ENCODE measurements at regions not wholly inside any gene's neighbourhood (a gene's known extent, or its start where the extent isn't known, plus 50 kb on each side); places are given as distances from the start of the nearest gene placed in this dataset.

- TF ChIP-seq POLR2AphosphoS5 (IDR thresholded peaks at IDR 0.05; ENCODE audit: low read depth, low read length) (no peak), POLR2A (IDR thresholded peaks at IDR 0.05; ENCODE audit: low read depth, low read length) (no peak), TAF1 (IDR thresholded peaks at IDR 0.05; ENCODE audit: borderline replicate concordance, low read depth, low read length) (no peak)
Observed at GRCh38 chr10:4701016-4701415, 125.0 kb upstream of the AKR1E2 start.

Data from GM12892 (cell line).